HepG2 (cell line): ENCODE measurements at regions not wholly inside any gene's neighbourhood (a gene's known extent, or its start where the extent isn't known, plus 50 kb on each side); places are given as distances from the start of the nearest gene placed in this dataset.

ENCODE experiments used
- ATAC-seq: fragments of 200-7000 bp; cut with Tn5 transposase; 3 replicates; pipeline ENCODE4 v1.9.1; 2020; ENCODE audit warnings: mild to moderate bottlenecking, moderate library complexity
- BruUV-seq: library from RNA; stranded (reverse); fragments of 400-500 nt; replicated peaks from 2 replicates; lab custom pipeline; 2021; lab: Mats Ljungman, UMichigan
- CTCF ChIA-PET: fragments of 300-600 bp; formaldehyde crosslinking; extraction: SDS; loops from one replicate; lab custom pipeline; 2021; ENCODE audit warnings: low total read pairs, inconsistent platforms, low intra/inter-chr PET ratio; lab: Yijun Ruan, JAX
- POLR2A ChIA-PET: fragments of 350-600 bp; sonication (Branson Sonifier 250); formaldehyde crosslinking; loops from one replicate; lab custom pipeline; 2020; ENCODE audit warnings: antibody characterized with exemption, inconsistent platforms; lab: Yijun Ruan, JAX
- DNase-seq: peaks from one replicate; pipeline ENCODE4 v3.0.0-alpha.2; 2015; ENCODE audit warnings: low spot score
- FAIRE-seq: peaks from 3 replicates; lab custom pipeline; 2011; peaks lifted over from hg19 to GRCh38; lab: Jason Lieb, UNC
- H2AFZ ChIP-seq: one replicate; pipeline ENCODE4 v1.6.1; 2011; ENCODE audit warnings: low read length, inconsistent platforms
- H3K27ac ChIP-seq: fragments of 300-600 bp; 3 replicates; pipeline ENCODE4 v1.8.0; 2011; ENCODE audit warnings: mixed run types, mild to moderate bottlenecking, mixed read lengths, low read length, inconsistent platforms; ENCODE audit not compliant: insufficient read depth; ENCODE audit errors: extremely low read length
- H3K27me3 ChIP-seq, 2 experiments: fragments of 200-600 bp in 1 of 2; 2 replicates in 1 of 2; 3 replicates in 1 of 2; pipeline versions ENCODE4 v1.6.0 to v1.8.0; 2011; ENCODE audit warnings: low read length in 2 of 2, mild to moderate bottlenecking in 2 of 2, moderate library complexity in 2 of 2, inconsistent platforms in 1 of 2; ENCODE audit not compliant: insufficient read depth in 2 of 2, control insufficient read depth in 1 of 2
- H3K36me3 ChIP-seq, 2 experiments: fragments of 200-600 bp in 1 of 2; replicated peaks in 1 of 2; 2 replicates in 1 of 2; 3 replicates in 1 of 2; pipeline versions ENCODE4 v1.5.1 to v1.8.0; 2011; ENCODE audit warnings: low read length in 2 of 2, inconsistent platforms in 1 of 2; ENCODE audit not compliant: insufficient read depth in 2 of 2, control insufficient read depth in 1 of 2
- H3K4me1 ChIP-seq: 2 replicates; pipeline ENCODE4 v1.5.1; 2012; ENCODE audit warnings: low read length, inconsistent platforms; ENCODE audit not compliant: insufficient read depth
- H3K4me2 ChIP-seq: 2 replicates; pipeline ENCODE4 v1.6.0; 2011; ENCODE audit warnings: low read depth, low read length, inconsistent platforms
- H3K4me3 ChIP-seq, 3 experiments: fragments of 200-600 bp in 1 of 3; sonication (generic), shearing (Covaris generic) in 1 of 3; replicated peaks in 1 of 3; 2 replicates each; pipeline ENCODE4 v1.5.1; 2011 to 2016; ENCODE audit warnings: low read length in 3 of 3, inconsistent platforms in 2 of 3, low read depth in 2 of 3, mild to moderate bottlenecking in 2 of 3, control low read depth in 1 of 3, mixed read lengths in 1 of 3; ENCODE audit not compliant: insufficient read depth in 1 of 3
- H3K79me2 ChIP-seq: one replicate; pipeline ENCODE4 v1.6.1; 2011; ENCODE audit warnings: low read length, inconsistent platforms; ENCODE audit not compliant: insufficient read depth
- H3K9ac ChIP-seq: 2 replicates; pipeline ENCODE4 v1.6.0; 2011; ENCODE audit warnings: mild to moderate bottlenecking, low read depth, low read length, inconsistent platforms; ENCODE audit not compliant: insufficient read depth
- H3K9me3 ChIP-seq: 2 replicates; pipeline ENCODE4 v1.5.1; 2012; ENCODE audit warnings: mild to moderate bottlenecking, low read length
- H4K20me1 ChIP-seq: 2 replicates; pipeline ENCODE4 v1.6.0; 2011; ENCODE audit warnings: inconsistent platforms, mild to moderate bottlenecking, low read length, moderate library complexity; ENCODE audit not compliant: insufficient read depth
- DNMT3B ChIP-seq: conservative IDR thresholded peaks from 2 replicates; pipeline ENCODE4 v1.6.1; 2016; ENCODE audit warnings: missing biosample characterization, control low read depth
- FIP1L1 ChIP-seq: fragments of 200-400 bp; formaldehyde crosslinking; IDR thresholded peaks from 2 replicates; pipeline ENCODE4 v1.6.1; 2018; ENCODE audit warnings: low read depth, mild to moderate bottlenecking, low read length, moderate library complexity, borderline replicate concordance; ENCODE audit not compliant: insufficient read depth
- ISX ChIP-seq: sonication (generic); formaldehyde crosslinking; conservative IDR thresholded peaks from 2 replicates; pipeline ENCODE4 v1.5.0; 2020; ENCODE audit warnings: missing genetic modification reagents
- KDM3A ChIP-seq: IDR thresholded peaks from 2 replicates; pipeline ENCODE4 v1.6.1; 2018; ENCODE audit warnings: low read depth, missing compliant biosample characterization
- KDM4B ChIP-seq: sonication (generic); formaldehyde crosslinking; IDR thresholded peaks from 2 replicates; pipeline ENCODE4 v1.4.0; 2020; ENCODE audit warnings: missing genetic modification reagents
- PHB2 ChIP-seq: fragments of 450-650 bp; IDR thresholded peaks from 2 replicates; pipeline ENCODE4 v1.6.1; 2018; ENCODE audit not compliant: partially characterized antibody
- ZFP36 ChIP-seq: fragments of 150-350 bp; IDR thresholded peaks from 2 replicates; pipeline ENCODE4 v1.6.1; 2018; ENCODE audit warnings: borderline replicate concordance, low read length, low read depth; ENCODE audit not compliant: partially characterized antibody
- ZNF230 ChIP-seq: sonication (generic); formaldehyde crosslinking; IDR thresholded peaks from 2 replicates; pipeline ENCODE4 v1.4.0; 2020; ENCODE audit warnings: mild to moderate bottlenecking, missing genetic modification reagents
- ZNF232 ChIP-seq: sonication (generic); formaldehyde crosslinking; IDR thresholded peaks from 2 replicates; pipeline ENCODE4 v1.4.0; 2020; ENCODE audit warnings: missing genetic modification reagents, borderline replicate concordance
- ZNF235 ChIP-seq: sonication (generic); formaldehyde crosslinking; IDR thresholded peaks from 2 replicates; pipeline ENCODE4 v1.8.1; 2023; ENCODE audit warnings: mild to moderate bottlenecking, missing genetic modification reagents, borderline replicate concordance
- ZNF530 ChIP-seq: sonication (generic); formaldehyde crosslinking; IDR thresholded peaks from 2 replicates; pipeline ENCODE4 v1.5.0; 2020; ENCODE audit warnings: low read depth, mild to moderate bottlenecking, missing genetic modification reagents
- ZNF552 ChIP-seq: sonication (generic); formaldehyde crosslinking; IDR thresholded peaks from 2 replicates; pipeline ENCODE4 v1.9.0; 2022; ENCODE audit warnings: missing genetic modification reagents, mild to moderate bottlenecking, borderline replicate concordance
- ZNF589 ChIP-seq: sonication (generic); formaldehyde crosslinking; conservative IDR thresholded peaks from 2 replicates; pipeline ENCODE4 v1.8.0; 2022; ENCODE audit warnings: mild to moderate bottlenecking, moderate library complexity, missing genetic modification reagents
- ZNF782 ChIP-seq: sonication (generic); formaldehyde crosslinking; IDR thresholded peaks from 2 replicates; pipeline ENCODE4 v1.4.0; 2020; ENCODE audit warnings: missing genetic modification reagents, mild to moderate bottlenecking, borderline replicate concordance
- ZNF790 ChIP-seq: sonication (generic); formaldehyde crosslinking; IDR thresholded peaks from 2 replicates; pipeline ENCODE4 v1.8.0; 2022; ENCODE audit warnings: missing genetic modification reagents, mild to moderate bottlenecking, borderline replicate concordance
- WGBS: methylation state at CpG from one replicate; pipeline ENCODE4 v1.1.6; 2017; ENCODE audit warnings: low lambda C conversion rate; 5-methylcytosine and 5-hydroxymethylcytosine counted together
- in situ Hi-C: cut with HindIII; loops from 2 replicates; pipeline ENCODE4 v1.10.0; 2017; ENCODE audit warnings: low pct_unique_long_range_greater_than_20kb; ENCODE audit not compliant: extremely low pct_ligation_motif_present
- intact Hi-C: fragments of 100-400 bp; cut with micrococcal nuclease; formaldehyde crosslinking; loops from one replicate; pipeline ENCODE4 v1.10.0; 2022; ENCODE audit not compliant: unreplicated experiment
- TF ChIP-seq, protein P1 (sequence below): fragments of 450-650 bp; IDR thresholded peaks from 2 replicates; pipeline ENCODE4 v1.6.1; 2017; ENCODE audit warnings: mild to moderate bottlenecking
- TF ChIP-seq, protein P2 (sequence below): sonication (generic); formaldehyde crosslinking; IDR thresholded peaks from 2 replicates; pipeline ENCODE4 v1.4.0; 2020; ENCODE audit warnings: missing genetic modification reagents, mild to moderate bottlenecking, borderline replicate concordance
- TF ChIP-seq, protein P3 (sequence below): sonication (generic); formaldehyde crosslinking; IDR thresholded peaks from 2 replicates; pipeline ENCODE4 v1.4.0; 2020; ENCODE audit warnings: mild to moderate bottlenecking, missing genetic modification reagents

DNA sequence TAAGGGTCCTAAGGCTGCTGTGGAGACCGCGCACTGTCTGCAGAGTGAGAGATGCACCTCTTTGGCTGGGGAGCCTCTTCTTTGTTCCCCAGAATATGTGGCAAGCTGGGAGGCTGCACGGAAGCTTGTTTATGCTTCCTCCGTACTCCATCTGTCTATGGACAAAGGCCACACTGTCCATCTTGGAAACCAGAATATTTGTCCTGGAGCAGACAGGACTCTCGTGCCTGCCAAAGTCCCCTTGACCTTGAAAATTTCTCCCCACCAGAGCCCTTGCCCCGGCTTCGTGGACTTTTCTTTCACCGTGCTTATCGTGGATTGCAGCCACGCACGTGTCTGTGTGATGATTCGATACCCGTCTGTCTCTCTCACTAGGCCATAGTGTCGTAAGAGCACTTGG lies 147.4 kb downstream of the NSG2 start:
- POLR2A ChIA-PET: no interaction called here
- H4K20me1 ChIP-seq: no peaks in the 10 kb centered on the region
- TF ChIP-seq ZNF552 (CRISPR knock-in tag) (no peak), ISX (no peak), KDM4B (CRISPR knock-in tag) (no peak), ZNF790 (CRISPR knock-in tag) (no peak), FIP1L1 (no peak), PHB2 (no peak), ZNF230 (CRISPR knock-in tag) (no peak), ZNF589 (CRISPR knock-in tag) (no peak), ZNF530 (no peak), ZFP36 (no peak), ZNF232 (no peak), DNMT3B (CRISPR knock-in tag) (no peak), ZNF782 (CRISPR knock-in tag) (no peak), KDM3A (CRISPR knock-in tag) (no peak), ZNF235 (CRISPR knock-in tag) (no peak)
- TF ChIP-seq, protein P1, sequence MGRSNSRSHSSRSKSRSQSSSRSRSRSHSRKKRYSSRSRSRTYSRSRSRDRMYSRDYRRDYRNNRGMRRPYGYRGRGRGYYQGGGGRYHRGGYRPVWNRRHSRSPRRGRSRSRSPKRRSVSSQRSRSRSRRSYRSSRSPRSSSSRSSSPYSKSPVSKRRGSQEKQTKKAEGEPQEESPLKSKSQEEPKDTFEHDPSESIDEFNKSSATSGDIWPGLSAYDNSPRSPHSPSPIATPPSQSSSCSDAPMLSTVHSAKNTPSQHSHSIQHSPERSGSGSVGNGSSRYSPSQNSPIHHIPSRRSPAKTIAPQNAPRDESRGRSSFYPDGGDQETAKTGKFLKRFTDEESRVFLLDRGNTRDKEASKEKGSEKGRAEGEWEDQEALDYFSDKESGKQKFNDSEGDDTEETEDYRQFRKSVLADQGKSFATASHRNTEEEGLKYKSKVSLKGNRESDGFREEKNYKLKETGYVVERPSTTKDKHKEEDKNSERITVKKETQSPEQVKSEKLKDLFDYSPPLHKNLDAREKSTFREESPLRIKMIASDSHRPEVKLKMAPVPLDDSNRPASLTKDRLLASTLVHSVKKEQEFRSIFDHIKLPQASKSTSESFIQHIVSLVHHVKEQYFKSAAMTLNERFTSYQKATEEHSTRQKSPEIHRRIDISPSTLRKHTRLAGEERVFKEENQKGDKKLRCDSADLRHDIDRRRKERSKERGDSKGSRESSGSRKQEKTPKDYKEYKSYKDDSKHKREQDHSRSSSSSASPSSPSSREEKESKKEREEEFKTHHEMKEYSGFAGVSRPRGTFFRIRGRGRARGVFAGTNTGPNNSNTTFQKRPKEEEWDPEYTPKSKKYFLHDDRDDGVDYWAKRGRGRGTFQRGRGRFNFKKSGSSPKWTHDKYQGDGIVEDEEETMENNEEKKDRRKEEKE: no peak
- TF ChIP-seq, protein P2, sequence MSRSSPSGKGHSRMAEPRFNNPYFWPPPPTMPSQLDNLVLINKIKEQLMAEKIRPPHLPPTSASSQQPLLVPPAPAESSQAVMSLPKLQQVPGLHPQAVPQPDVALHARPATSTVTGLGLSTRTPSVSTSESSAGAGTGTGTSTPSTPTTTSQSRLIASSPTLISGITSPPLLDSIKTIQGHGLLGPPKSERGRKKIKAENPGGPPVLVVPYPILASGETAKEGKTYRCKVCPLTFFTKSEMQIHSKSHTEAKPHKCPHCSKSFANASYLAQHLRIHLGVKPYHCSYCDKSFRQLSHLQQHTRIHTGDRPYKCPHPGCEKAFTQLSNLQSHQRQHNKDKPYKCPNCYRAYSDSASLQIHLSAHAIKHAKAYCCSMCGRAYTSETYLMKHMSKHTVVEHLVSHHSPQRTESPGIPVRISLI (CRISPR knock-in tag): no peak
- TF ChIP-seq, protein P3, sequence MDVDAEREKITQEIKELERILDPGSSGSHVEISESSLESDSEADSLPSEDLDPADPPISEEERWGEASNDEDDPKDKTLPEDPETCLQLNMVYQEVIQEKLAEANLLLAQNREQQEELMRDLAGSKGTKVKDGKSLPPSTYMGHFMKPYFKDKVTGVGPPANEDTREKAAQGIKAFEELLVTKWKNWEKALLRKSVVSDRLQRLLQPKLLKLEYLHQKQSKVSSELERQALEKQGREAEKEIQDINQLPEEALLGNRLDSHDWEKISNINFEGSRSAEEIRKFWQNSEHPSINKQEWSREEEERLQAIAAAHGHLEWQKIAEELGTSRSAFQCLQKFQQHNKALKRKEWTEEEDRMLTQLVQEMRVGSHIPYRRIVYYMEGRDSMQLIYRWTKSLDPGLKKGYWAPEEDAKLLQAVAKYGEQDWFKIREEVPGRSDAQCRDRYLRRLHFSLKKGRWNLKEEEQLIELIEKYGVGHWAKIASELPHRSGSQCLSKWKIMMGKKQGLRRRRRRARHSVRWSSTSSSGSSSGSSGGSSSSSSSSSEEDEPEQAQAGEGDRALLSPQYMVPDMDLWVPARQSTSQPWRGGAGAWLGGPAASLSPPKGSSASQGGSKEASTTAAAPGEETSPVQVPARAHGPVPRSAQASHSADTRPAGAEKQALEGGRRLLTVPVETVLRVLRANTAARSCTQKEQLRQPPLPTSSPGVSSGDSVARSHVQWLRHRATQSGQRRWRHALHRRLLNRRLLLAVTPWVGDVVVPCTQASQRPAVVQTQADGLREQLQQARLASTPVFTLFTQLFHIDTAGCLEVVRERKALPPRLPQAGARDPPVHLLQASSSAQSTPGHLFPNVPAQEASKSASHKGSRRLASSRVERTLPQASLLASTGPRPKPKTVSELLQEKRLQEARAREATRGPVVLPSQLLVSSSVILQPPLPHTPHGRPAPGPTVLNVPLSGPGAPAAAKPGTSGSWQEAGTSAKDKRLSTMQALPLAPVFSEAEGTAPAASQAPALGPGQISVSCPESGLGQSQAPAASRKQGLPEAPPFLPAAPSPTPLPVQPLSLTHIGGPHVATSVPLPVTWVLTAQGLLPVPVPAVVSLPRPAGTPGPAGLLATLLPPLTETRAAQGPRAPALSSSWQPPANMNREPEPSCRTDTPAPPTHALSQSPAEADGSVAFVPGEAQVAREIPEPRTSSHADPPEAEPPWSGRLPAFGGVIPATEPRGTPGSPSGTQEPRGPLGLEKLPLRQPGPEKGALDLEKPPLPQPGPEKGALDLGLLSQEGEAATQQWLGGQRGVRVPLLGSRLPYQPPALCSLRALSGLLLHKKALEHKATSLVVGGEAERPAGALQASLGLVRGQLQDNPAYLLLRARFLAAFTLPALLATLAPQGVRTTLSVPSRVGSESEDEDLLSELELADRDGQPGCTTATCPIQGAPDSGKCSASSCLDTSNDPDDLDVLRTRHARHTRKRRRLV (CRISPR knock-in tag): no peak

More for the DNA sequence above, 147.4 kb downstream of the NSG2 start:
- Histone ChIP-seq H3K4me3 (no peak overlapping the region), H3K79me2 (no peaks in the 10 kb centered on the region), H3K4me2 (no peak overlapping the region), H3K27ac (no peak overlapping the region), H3K9me3 (no peaks in the 10 kb centered on the region), H2AFZ (no peak overlapping the region), H3K27me3 (0 out of 5 replicates have a peak, but pooled peaks cover 0 to 4% of the 10 kb centered on the region in 2 experiments), H3K36me3 (no peaks in the 10 kb centered on the region), H3K4me1 (no peaks in the 10 kb centered on the region), H3K9ac (no peak overlapping the region)
- DNase-seq (no peak), FAIRE-seq (no peak), ATAC-seq (no peak)
- in situ Hi-C loops (no loop called here), intact Hi-C loops (no loop called here)
- 52% methylated on average over 12 of the region's 14 CpGs for WGBS
- CTCF ChIA-PET: no interaction called here
- no TSS peak for BruUV-seq
